ENCODE measurements at regions not wholly inside any gene's neighbourhood (a gene's known extent, or its start where the extent isn't known, plus 50 kb on each side); places are given as distances from the start of the nearest gene placed in this dataset.

GRCh38 chr5:6840136-6840793 lies 127.0 kb downstream of the TENT4A start:
- Mint-ChIP-seq H3K27me3 (ENCODE audit: insufficient read depth, unreplicated experiment) (peaks cover 48% of the 10 kb centered on the region), H3K9me3 (ENCODE audit: unreplicated experiment) (no peaks in the 10 kb centered on the region), H3K36me3 (ENCODE audit: insufficient read depth, unreplicated experiment) (no peaks in the 10 kb centered on the region), H3K4me1 (ENCODE audit: insufficient read depth, unreplicated experiment) (no peaks in the 10 kb centered on the region), H3K27ac (ENCODE audit: low read depth, unreplicated experiment) (no peak overlapping the region), H3K4me3 (ENCODE audit: unreplicated experiment) (no peak overlapping the region)
- no peak for DNase-seq (ENCODE audit: unreplicated experiment)
- intact Hi-C loops (cut with micrococcal nuclease), result no loop called here
- CTCF ChIA-PET, result interaction anchor here (1.1 kb wide), 1 partner anchor 37 kb away, joined by 3 read pairs; no protein-coding TSS in a partner anchor
- no peak for TF ChIP-seq CTCF (IDR thresholded peaks at IDR 0.05; ENCODE audit: unreplicated experiment)
- BruUV-seq (replicated peaks), result no TSS peak
- POLR2A ChIA-PET, result no interaction called here

GRCh38 chr5:6843335-6843734 lies 130.1 kb downstream of the TENT4A start:
- no peaks in the 10 kb centered on the region for H3K36me3 Mint-ChIP-seq (ENCODE audit: insufficient read depth, unreplicated experiment)
- no peaks in the 10 kb centered on the region for H3K4me1 Mint-ChIP-seq (ENCODE audit: insufficient read depth, unreplicated experiment)
- H3K27me3 Mint-ChIP-seq (ENCODE audit: insufficient read depth, unreplicated experiment), result peaks cover 39% of the 10 kb centered on the region
- no peak overlapping the region for H3K4me3 Mint-ChIP-seq (ENCODE audit: unreplicated experiment)
- no peaks in the 10 kb centered on the region for H3K9me3 Mint-ChIP-seq (ENCODE audit: unreplicated experiment)
- intact Hi-C loops (cut with micrococcal nuclease), result no loop called here
- BruUV-seq (replicated peaks), result no TSS peak
- POLR2A ChIA-PET, result no interaction called here
- no peak for TF ChIP-seq CTCF (IDR thresholded peaks at IDR 0.05; ENCODE audit: unreplicated experiment)
- CTCF ChIA-PET, result interaction anchor here (0.6 to 0.7 kb wide), 3 partner anchors 11 to 12 kb away, joined by 3 to 4 read pairs (median 3); no protein-coding TSS in a partner anchor
- no peak overlapping the region for H3K27ac Mint-ChIP-seq (ENCODE audit: low read depth, unreplicated experiment)
- no peak for DNase-seq (ENCODE audit: unreplicated experiment)

GRCh38 chr5:6843821-6844220 lies 130.6 kb downstream of the TENT4A start:
- intact Hi-C loops (cut with micrococcal nuclease), result no loop called here
- no peak for TF ChIP-seq CTCF (IDR thresholded peaks at IDR 0.05; ENCODE audit: unreplicated experiment)
- no peak overlapping the region for H3K27ac Mint-ChIP-seq (ENCODE audit: low read depth, unreplicated experiment)
- POLR2A ChIA-PET, result no interaction called here
- H3K4me3 Mint-ChIP-seq (ENCODE audit: unreplicated experiment), result no peak overlapping the region
- no TSS peak for BruUV-seq (replicated peaks)
- CTCF ChIA-PET, result interaction anchor here (0.6 to 0.7 kb wide), 2 partner anchors 11 to 12 kb away, joined by 3 to 4 read pairs; no protein-coding TSS in a partner anchor
- H3K4me1 Mint-ChIP-seq (ENCODE audit: insufficient read depth, unreplicated experiment), result no peaks in the 10 kb centered on the region
- no peak for DNase-seq (ENCODE audit: unreplicated experiment)
- H3K27me3 Mint-ChIP-seq (ENCODE audit: insufficient read depth, unreplicated experiment), result peaks cover 34% of the 10 kb centered on the region
- H3K9me3 Mint-ChIP-seq (ENCODE audit: unreplicated experiment), result no peaks in the 10 kb centered on the region
- H3K36me3 Mint-ChIP-seq (ENCODE audit: insufficient read depth, unreplicated experiment), result no peaks in the 10 kb centered on the region

GRCh38 chr5:6845856-6846255 lies 132.6 kb downstream of the TENT4A start:
- no peak for DNase-seq (ENCODE audit: unreplicated experiment)
- ChIA-PET CTCF (no interaction called here), POLR2A (no interaction called here)
- no peak overlapping the region for H3K4me3 Mint-ChIP-seq (ENCODE audit: unreplicated experiment)
- intact Hi-C loops (cut with micrococcal nuclease), result no loop called here
- H3K4me1 Mint-ChIP-seq (ENCODE audit: insufficient read depth, unreplicated experiment), result no peaks in the 10 kb centered on the region
- peaks cover 14% of the 10 kb centered on the region for H3K27me3 Mint-ChIP-seq (ENCODE audit: insufficient read depth, unreplicated experiment)
- H3K36me3 Mint-ChIP-seq (ENCODE audit: insufficient read depth, unreplicated experiment), result no peaks in the 10 kb centered on the region
- H3K27ac Mint-ChIP-seq (ENCODE audit: low read depth, unreplicated experiment), result no peak overlapping the region
- no peak for TF ChIP-seq CTCF (IDR thresholded peaks at IDR 0.05; ENCODE audit: unreplicated experiment)
- no TSS peak for BruUV-seq (replicated peaks)
- no peaks in the 10 kb centered on the region for H3K9me3 Mint-ChIP-seq (ENCODE audit: unreplicated experiment)

Measured in MCF 10A (cell line).